ENCODE measurements at regions not wholly inside any gene's neighbourhood (a gene's known extent, or its start where the extent isn't known, plus 50 kb on each side); places are given as distances from the start of the nearest gene placed in this dataset.
"Not testable (repeated sequence)": the region's sequence is repeated elsewhere in the genome, so short reads cannot be mapped to it uniquely, and the experiment has no call there.

DNA sequence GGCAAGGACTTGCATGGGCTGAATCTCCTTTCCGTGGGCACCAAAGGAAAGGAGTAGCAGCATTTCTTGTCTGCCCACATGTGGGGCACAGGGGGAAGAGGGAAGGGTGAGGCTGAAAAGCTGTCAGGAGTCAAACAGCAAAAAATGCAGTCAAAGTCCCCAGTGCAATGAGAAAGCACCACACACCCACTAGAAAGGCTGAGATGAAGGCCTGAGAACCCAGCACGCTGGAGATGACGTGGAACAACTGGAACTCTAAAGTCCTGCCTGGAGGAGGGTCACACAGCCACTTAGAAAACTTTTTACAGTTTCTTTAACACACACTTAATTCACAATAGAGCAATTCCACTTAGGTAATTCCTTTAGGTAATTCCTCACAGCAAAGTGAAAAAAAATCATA is 94.6 kb upstream of the IGFBPL1 start:
- no peak for FAIRE-seq

DNA sequence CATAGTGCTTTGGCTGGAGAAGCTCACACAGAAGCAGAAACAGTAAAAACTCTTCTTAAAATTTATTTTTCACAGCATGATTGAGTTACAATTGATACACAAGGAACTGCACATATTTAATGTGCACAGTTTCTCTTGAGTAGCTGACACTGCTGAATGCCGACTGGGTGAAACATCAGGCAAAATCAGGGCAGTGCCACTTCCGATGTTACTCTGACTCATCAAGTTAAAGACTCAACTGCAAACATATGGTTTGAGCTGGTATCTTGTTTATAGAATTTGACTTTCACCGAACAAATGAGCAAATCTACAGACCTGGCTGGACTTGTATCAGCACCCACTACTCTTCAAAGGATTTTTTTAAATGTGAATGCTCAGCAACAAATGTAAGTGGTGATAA is 92.0 kb upstream of the IGFBPL1 start:
- not testable (repeated sequence) for FAIRE-seq

- not testable (repeated sequence) for FAIRE-seq
Measured at GRCh38 chr9:38515055-38515454, 90.8 kb upstream of the IGFBPL1 start.

- FAIRE-seq, result not testable (repeated sequence)
Measured at GRCh38 chr9:38510340-38510739, 86.1 kb upstream of the IGFBPL1 start.

DNA sequence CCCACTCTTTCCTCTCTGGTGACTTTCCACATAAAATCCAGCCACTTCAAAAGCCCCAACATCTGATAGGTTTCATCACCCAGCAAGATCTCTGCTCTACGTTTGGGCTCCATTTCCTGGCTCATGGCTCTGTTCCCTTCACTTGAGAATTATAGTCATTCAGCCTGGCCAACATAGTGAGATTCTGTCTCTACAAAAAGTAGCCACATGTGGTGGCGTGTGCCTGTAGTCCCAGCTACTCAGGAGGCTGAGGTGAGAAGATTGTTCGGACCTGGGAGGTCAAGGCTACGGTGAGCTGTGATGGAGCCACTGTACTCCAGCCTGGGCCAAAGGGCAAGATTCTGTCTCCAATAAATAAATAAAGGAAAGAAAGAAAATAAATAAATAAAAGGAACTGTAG is 83.3 kb upstream of the IGFBPL1 start:
- FAIRE-seq, result no peak

- not testable (repeated sequence) for FAIRE-seq
Measured at GRCh38 chr9:38500171-38500570, 75.9 kb upstream of the IGFBPL1 start.

DNA sequence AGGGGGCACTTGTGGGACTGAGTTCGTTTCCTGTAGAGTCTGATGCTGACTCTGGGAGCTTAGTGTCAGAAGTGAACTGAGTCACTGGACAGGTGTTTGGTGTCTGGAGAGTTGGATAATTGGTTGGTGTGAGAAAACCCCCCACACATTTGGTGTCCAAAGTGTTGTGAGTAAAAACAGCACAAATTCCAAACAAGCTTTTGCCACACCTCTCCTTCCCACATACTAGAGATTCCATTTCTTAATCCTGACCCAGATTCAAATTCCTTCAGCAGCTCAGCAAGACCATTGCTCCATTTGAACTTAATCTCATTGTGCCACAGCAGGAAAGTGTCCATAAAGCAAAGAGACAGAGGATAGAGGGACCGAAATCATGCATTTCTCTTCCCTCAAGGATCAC is 74.3 kb upstream of the IGFBPL1 start:
- not testable (repeated sequence) for FAIRE-seq

DNA sequence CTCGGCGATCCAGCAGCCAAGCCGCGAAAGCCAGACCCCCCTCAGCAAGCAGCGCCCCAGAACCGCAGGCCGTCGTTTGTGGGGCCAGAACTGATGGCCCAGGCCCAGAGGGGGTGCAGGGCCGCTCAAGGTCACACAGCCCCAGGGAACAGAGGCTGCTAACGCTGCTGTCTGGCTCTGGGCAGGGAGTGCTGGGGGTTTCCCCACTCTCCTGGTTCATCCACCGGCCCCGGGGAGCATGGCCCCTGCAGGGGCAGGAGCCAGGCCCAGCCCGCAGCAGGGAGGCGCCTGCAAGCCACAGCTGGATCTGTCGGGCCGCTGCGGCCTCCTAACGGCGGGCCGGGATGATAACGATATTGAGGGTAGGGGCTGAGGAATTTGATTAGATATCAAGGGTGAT is 64.8 kb upstream of the IGFBPL1 start:
- FAIRE-seq, result no peak

DNA sequence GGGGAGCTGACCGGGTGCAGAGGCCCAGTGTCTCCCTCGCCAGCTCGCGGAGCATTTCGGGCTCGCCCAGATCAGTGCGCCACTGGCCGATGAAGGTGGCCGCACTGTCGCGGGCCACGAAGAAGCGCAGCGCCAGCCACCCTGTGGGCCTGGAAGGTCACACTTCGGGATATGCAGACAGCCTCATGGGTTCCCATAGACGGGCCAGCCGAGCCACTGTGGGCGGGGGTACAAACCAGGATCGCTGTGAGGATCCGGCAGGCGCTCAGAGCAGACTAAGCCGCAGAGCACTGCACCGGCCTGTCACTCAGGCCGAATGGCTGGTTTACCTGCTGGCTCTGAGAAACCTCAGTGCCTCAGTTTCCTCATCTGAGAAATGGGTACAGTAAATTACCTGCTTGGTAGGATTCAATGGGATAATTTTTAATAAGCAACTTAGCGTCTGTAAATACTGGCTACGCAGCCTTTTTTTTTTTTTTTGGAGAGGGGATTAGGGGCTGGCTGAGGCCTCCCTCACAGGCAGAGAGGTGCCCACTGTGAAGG is 64.0 kb upstream of the IGFBPL1 start:
- no peak for FAIRE-seq

DNA sequence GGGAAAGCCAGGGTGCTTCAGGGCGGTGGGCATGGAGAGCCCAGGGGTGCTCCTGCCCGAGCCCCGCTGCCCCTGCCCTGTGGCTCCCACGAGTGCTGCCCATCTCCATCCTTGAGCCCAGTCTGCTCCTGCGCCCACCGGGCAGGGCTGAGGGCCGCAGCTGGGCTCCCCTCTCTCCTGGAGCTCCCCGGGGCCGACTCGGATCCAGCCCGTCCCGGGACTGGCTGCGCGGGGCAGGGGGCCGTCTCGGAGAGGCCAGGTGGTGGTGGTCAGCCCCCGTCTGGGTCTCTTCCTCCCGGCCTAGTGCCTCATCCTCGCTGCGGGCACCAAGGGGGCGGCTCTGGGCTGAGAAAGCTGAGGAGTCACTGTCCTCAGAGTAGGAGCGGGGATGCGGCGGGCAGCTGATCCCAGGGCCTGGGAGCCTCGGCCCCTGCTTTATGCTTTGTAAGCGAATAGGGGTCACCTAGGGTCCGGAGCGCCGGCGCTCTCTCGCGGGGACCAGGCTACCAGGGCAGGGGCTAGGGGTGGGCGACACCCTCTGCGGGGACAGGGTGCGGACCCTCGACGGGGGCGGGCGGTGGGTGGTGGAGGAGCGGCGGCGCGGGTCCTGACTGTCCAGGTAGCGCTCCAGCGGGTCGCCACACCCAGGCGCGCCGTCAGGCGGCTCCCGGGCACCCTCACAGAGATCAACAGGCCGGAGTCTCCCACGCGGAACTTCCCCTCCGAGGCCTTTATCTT is 63.3 kb upstream of the IGFBPL1 start:
- not testable (repeated sequence) for FAIRE-seq

DNA sequence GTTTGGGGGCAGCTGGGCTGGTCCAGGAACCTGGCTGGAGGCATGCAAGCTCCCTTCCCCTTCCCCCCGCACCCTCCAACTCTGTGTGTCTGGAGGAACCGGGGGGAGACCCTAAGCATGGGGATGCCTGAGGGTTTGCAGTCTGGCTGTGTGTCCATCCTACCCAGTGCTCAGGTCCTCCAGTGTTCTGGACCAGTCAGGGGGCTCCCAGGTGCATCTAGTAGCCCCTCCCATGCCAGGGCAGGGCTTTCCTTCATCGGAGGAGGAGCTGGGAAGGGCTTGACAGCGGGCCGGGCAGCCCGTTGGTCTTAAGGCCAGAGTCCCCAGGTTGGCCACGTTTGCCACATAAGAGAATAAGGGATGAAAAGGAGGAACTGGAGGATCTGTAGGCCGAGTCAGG is 62.6 kb upstream of the IGFBPL1 start:
- FAIRE-seq, result no peak

- FAIRE-seq, result peak; percentile 23
Measured at GRCh38 chr9:38486056-38486615, 61.9 kb upstream of the IGFBPL1 start.

DNA sequence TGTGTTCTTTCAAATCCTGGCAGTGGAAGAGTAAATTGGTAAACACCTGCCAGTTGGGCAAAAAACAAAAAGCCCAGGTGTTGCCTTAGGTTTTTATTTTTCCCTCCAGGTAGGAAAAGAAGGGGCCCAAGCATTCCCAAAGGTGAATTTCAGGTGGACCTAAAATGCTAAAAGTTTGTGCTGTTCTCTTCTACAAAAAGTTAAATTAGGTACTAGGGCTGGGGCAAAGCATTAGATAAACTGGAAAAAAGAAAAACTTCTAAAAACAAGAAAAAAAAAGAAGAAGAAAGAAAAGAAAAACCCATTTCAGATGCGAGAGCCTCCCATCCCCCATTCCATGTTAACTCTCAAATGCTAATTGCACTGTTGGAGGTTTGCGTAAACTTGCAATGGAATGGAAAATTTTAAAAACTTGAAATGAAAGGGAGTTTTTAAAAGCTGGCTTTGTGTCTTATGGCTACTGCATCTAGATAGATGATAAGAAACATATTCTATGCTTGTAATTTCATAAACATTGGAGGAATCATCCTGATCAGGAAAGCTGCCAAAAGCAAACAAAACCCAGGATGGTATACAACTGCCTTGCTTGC is 59.9 kb upstream of the IGFBPL1 start:
- FAIRE-seq, result not testable (repeated sequence)

DNA sequence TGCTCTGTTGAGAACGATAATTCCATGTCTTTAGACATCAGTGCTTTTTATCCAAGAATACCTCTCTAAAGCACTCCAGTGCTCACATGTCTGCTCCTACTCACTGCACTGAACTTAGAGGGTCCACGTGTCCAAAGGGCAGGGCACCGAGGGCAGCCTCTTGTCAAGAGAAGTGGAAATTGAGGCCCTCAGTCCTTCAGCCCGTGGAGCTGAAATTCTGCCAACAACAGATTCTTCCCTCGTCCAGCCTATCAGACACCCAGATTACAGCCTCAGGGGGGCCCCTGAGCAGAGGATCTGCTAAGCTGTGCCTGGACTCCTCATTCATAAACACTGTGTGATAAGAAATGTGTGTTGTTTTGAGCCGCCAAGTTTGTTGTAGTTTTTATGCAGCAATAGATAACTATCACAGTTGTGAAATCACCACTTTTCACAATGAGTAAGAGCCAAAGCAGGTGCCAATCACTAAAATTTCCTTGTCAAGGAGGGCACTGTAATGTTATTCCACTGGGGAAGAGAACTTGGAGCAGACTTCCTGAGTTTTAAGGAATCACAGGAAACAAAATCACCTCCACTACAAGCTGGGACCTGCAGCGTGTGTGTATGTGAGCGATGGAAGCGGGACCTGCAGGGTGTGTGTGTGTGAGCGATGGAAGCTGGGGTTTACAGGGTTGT is 58.8 kb upstream of the IGFBPL1 start:
- FAIRE-seq, result no peak

GRCh38 chr9:38478211-38478610 is 54.0 kb upstream of the IGFBPL1 start:
- no peak for FAIRE-seq

GRCh38 chr9:38474476-38474875 is 50.2 kb upstream of the IGFBPL1 start:
- FAIRE-seq, result not testable (repeated sequence)

All from endometrium (tissue), 2 donors.